Heart right ventricle (tissue), 16 donors: ENCODE measurements at regions not wholly inside any gene's neighbourhood (a gene's known extent, or its start where the extent isn't known, plus 50 kb on each side); places are given as distances from the start of the nearest gene placed in this dataset.

Experiments used
- ATAC-seq, 8 donors: fragments of 200-7000 bp; cut with Tn5 transposase; one replicate each; pipeline ENCODE4 v1.9.1; 2020; ENCODE audit warnings: mild to moderate bottlenecking in 8 of 8, moderate library complexity in 8 of 8, moderate number of reproducible peaks in 1 of 8
- DNase-seq, 2 donors: peaks; one replicate each; pipeline ENCODE4 v3.0.0-alpha.2; 2020
- H3K27ac ChIP-seq, 10 donors: fragments of 200-600 bp; sonication (generic) in 2 of 10; one replicate each; pipeline versions ENCODE4 v1.5.0 to v1.8.0; 2020 to 2022; ENCODE audit warnings: mild to moderate bottlenecking in 3 of 10
- H3K27me3 ChIP-seq, 7 donors: fragments of 200-600 bp; one replicate each; pipeline ENCODE4 v1.8.0; 2021 to 2022; ENCODE audit warnings: mild to moderate bottlenecking in 2 of 7
- H3K36me3 ChIP-seq, 9 donors: fragments of 200-600 bp; sonication (generic) in 1 of 9; one replicate each; pipeline versions ENCODE4 v1.5.0 to v1.8.0; 2020 to 2022; ENCODE audit warnings: mild to moderate bottlenecking in 2 of 9
- H3K4me1 ChIP-seq, 9 donors: fragments of 200-600 bp; sonication (generic) in 1 of 9; one replicate each; pipeline versions ENCODE4 v1.5.0 to v1.8.0; 2020 to 2022; ENCODE audit warnings: mild to moderate bottlenecking in 4 of 9
- H3K4me3 ChIP-seq, 10 donors: fragments of 200-600 bp; sonication (generic) in 2 of 10; one replicate each; pipeline versions ENCODE4 v1.5.0 to v1.8.0; 2020 to 2022; ENCODE audit warnings: mild to moderate bottlenecking in 7 of 10, moderate library complexity in 2 of 10
- H3K9me3 ChIP-seq, 11 donors: fragments of 200-600 bp in 10 of 11; sonication (generic) in 2 of 11; one replicate each; pipeline versions ENCODE4 v1.5.0 to v1.8.0; 2013 to 2022; ENCODE audit warnings: mild to moderate bottlenecking in 2 of 11, control low read depth in 1 of 11, moderate library complexity in 1 of 11
- CTCF ChIP-seq, 9 donors: fragments of 200-600 bp; sonication (generic) in 2 of 9; IDR thresholded peaks; one replicate each; pipeline versions ENCODE4 v1.5.0 to v1.8.0; 2021 to 2022; ENCODE audit warnings: antibody characterized with exemption in 9 of 9, mild to moderate bottlenecking in 5 of 9, moderate library complexity in 1 of 9
- WGBS, 2 donors: extraction: QIAGEN DNeasy Blood & Tissue Kit; methylation state at CpG; one replicate each; pipeline ENCODE4 v1.1.7; 2013; ENCODE audit warnings: inconsistent platforms in 1 of 2; 5-methylcytosine and 5-hydroxymethylcytosine counted together
- intact Hi-C, 10 donors: fragments of 100-400 bp; cut with DNase I; formaldehyde crosslinking; loops; one replicate each; pipeline versions ENCODE4 v1.11.1 to v1.14.2; 2022
- donor health status: Arrhythmogenic right ventricular cardiomyopathy.
- donor health status: ischemic (EF 13 %, LVEDD 7.1; RV severe dilation, severe dysfunction).
- donor health status: healthy with polysubstance abuse.
- donor health status: DM: no; HTN: yes; CAD: no.
- donor health status: DM: no; HTN: no; CAD: no.
- donor health status: ischemic (EF 25% LVEDD 6.9; RV normal size, moderate dysfunction).
- donor health status: ischemic (EF 25% LVEDD 5.7; RV mildly dilated, moderate dysfunction).
- donor health status: healthy.
- donor health status: DM: yes; HTN: yes; CAD: no.
- donor health status: Ischemic cardiomyopathy.
- donor health status: ischemic (EF 35%, LVEDD 5.7; RV mildly dilated, moderate dysfunction).
- donor health status: nonischemic (EF 11% LVEDD 7.7; RV severe dilation, severe dysfunction).
- donor health status: DM: yes; HTN: yes; CAD: no.
- donor health status: PGD.
- donor health status: ischemic (EF 29% LVEDD 5.4; RV normal size, mild dysfunction).
- donor health status: nonischemic (EF 23%, LVEDD 6.1; RV moderate dilation, normal function).

- Histone ChIP-seq H3K4me1 (no peaks in the 10 kb centered on the region), H3K36me3 (no peaks in the 10 kb centered on the region), H3K27ac (no peak overlapping the region), H3K4me3 (no peak overlapping the region), H3K27me3 (no peaks in the 10 kb centered on the region), H3K9me3 (no peaks in the 10 kb centered on the region)
- 92 to 95% methylated on average over 1 of the region's 1 CpG for WGBS, 2 donors
- no peak for TF ChIP-seq CTCF (IDR thresholded peaks at IDR 0.05)
- no peak for ATAC-seq
- no peak for DNase-seq
- intact Hi-C loops: no loop called here
These were observed 254.4 kb upstream of the ARRDC4 start for GRCh38 chr15:97706059-97706458.

GRCh38 chr15:97708252-97708651, 252.3 kb upstream of the ARRDC4 start:
- Histone ChIP-seq H3K27ac (no peak overlapping the region), H3K9me3 (no peaks in the 10 kb centered on the region), H3K4me1 (no peaks in the 10 kb centered on the region), H3K36me3 (no peaks in the 10 kb centered on the region), H3K27me3 (no peaks in the 10 kb centered on the region), H3K4me3 (no peak overlapping the region)
- no peak for DNase-seq
- no peak for ATAC-seq
- 71 to 74% methylated on average over 3 of the region's 3 CpGs for WGBS, 2 donors
- TF ChIP-seq CTCF (IDR thresholded peaks at IDR 0.05): no peak
- intact Hi-C loops: no loop called here

GRCh38 chr15:97712530-97712929, 248.0 kb upstream of the ARRDC4 start:
- no peak for DNase-seq
- Histone ChIP-seq H3K4me1 (no peaks in the 10 kb centered on the region), H3K27ac (no peak overlapping the region), H3K9me3 (no peaks in the 10 kb centered on the region), H3K36me3 (no peaks in the 10 kb centered on the region), H3K27me3 (no peaks in the 10 kb centered on the region), H3K4me3 (no peak overlapping the region)
- TF ChIP-seq CTCF (IDR thresholded peaks at IDR 0.05): no peak
- ATAC-seq: no peak
- intact Hi-C loops: no loop called here
- WGBS, 2 donors: 60 to 80% methylated on average over 5 of the region's 5 CpGs

GRCh38 chr15:97717806-97718205, 242.7 kb upstream of the ARRDC4 start:
- ATAC-seq: no peak
- intact Hi-C loops: no loop called here

More at GRCh38 chr15:97717806-97718205, 242.7 kb upstream of the ARRDC4 start:
- Histone ChIP-seq H3K9me3 (peaks cover 0 to 23% (median 5%) of the 10 kb centered on the region in 11 donors), H3K27me3 (no peaks in the 10 kb centered on the region), H3K36me3 (no peaks in the 10 kb centered on the region), H3K4me3 (no peak overlapping the region), H3K27ac (no peak overlapping the region), H3K4me1 (no peaks in the 10 kb centered on the region)
- TF ChIP-seq CTCF (IDR thresholded peaks at IDR 0.05): no peak
- no peak for DNase-seq
